ENCODE measurements at regions not wholly inside any gene's neighbourhood (a gene's known extent, or its start where the extent isn't known, plus 50 kb on each side); places are given as distances from the start of the nearest gene placed in this dataset.

DNA sequence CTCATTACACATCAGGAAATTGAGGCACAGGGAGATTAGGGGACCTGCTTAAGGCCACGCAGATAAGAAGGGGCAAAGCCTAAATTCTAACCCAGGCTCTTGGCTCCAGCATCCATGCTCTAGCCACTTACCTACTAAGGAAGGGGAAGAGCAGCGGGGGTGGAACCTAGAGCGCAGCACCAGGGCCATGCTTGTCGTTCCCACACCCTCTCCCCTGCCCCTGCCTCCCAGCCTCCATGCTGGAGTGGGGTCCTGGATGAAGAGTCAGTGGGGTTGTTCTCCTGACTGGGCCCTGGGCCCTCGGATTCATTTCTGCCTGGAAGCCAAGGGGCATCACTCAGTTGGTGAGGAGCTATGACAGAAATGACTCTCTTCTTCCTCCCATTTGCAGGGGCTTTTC lies 133.3 kb downstream of the FOXD2 start:
- intact Hi-C loops (cut with DNase I; ENCODE audit: low total_unique reads) = no loop called here
- H3K27ac ChIP-seq = no peak overlapping the region
- H3K36me3 ChIP-seq (ENCODE audit: low read depth, missing control alignments) = no peaks in the 10 kb centered on the region
- no peaks in the 10 kb centered on the region for H3K9me3 ChIP-seq
- H3K4me1 ChIP-seq = peaks cover 15% of the 10 kb centered on the region
- no peak for TF ChIP-seq POLR2A (IDR thresholded peaks at IDR 0.05)
- TF ChIP-seq, protein P1, sequence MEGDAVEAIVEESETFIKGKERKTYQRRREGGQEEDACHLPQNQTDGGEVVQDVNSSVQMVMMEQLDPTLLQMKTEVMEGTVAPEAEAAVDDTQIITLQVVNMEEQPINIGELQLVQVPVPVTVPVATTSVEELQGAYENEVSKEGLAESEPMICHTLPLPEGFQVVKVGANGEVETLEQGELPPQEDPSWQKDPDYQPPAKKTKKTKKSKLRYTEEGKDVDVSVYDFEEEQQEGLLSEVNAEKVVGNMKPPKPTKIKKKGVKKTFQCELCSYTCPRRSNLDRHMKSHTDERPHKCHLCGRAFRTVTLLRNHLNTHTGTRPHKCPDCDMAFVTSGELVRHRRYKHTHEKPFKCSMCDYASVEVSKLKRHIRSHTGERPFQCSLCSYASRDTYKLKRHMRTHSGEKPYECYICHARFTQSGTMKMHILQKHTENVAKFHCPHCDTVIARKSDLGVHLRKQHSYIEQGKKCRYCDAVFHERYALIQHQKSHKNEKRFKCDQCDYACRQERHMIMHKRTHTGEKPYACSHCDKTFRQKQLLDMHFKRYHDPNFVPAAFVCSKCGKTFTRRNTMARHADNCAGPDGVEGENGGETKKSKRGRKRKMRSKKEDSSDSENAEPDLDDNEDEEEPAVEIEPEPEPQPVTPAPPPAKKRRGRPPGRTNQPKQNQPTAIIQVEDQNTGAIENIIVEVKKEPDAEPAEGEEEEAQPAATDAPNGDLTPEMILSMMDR (IDR thresholded peaks at IDR 0.05) = no peak
- DNase-seq = no peak
- 96 to 97% methylated on average over 5 of the region's 5 CpGs for WGBS, 2 donors
- H3K4me3 ChIP-seq = no peak overlapping the region
- H3K27me3 ChIP-seq = no peaks in the 10 kb centered on the region

DNA sequence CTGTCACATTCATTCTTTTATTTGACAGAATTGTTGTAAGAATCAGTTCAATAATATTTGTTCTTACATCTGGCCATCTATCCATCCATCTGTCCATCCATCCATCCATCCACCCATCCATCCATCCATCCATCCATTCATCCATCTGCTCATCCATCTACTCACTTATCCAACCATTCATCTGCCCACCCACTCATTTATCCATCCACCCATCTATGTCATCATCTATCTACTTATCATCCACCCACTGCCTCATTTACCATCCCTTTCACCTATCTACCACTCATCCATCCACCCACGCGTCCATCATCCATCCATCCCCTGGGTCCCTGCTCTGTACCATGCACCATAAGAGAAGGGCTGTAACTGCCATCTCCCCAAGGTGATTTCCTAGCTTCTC lies 134.1 kb downstream of the FOXD2 start:
- no peak overlapping the region for H3K4me3 ChIP-seq
- no peak for DNase-seq
- intact Hi-C loops (cut with DNase I; ENCODE audit: low total_unique reads) = no loop called here
- no peaks in the 10 kb centered on the region for H3K36me3 ChIP-seq (ENCODE audit: low read depth, missing control alignments)
- no peak for TF ChIP-seq POLR2A (IDR thresholded peaks at IDR 0.05)
- TF ChIP-seq, protein P1 (IDR thresholded peaks at IDR 0.05) = no peak
- WGBS, 2 donors = 92 to 100% methylated on average over 2 of the region's 2 CpGs
- peaks cover 15% of the 10 kb centered on the region for H3K4me1 ChIP-seq
- H3K27ac ChIP-seq = no peak overlapping the region
- no peaks in the 10 kb centered on the region for H3K9me3 ChIP-seq
- no peaks in the 10 kb centered on the region for H3K27me3 ChIP-seq

DNA sequence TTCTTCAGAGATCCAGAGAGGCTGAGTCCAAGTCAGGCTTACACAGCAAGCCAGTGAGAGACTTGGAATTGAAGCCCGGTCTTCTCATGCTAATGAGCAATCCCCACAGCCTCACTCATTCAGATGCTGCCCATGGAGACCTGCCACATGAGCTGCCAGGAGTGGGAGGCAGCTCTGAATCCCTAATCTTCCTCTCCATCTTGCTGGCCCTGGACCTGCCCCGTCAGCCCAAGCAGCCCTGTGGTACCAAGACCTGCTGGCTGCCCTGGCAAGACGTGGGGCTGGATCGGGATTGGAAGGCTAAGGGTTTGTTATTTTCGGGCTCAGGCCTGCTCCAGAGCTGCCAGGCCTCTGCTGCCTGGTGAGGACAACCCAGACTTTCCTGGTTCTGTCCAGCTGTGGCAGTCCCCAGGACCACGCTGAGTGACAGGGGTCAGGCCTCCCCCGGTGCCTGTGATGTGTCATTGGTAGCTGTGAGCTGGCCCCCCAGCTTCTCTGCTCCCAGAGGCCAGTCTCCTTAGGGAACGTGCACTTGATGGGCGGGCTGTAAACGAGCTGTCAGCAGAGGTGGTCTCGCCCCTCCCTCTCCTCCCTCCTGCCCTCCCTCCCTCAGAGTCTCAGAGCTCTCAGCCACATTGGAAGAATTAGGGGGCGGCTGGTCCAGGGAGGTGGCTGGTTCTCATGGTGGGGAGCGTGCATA lies 135.0 kb downstream of the FOXD2 start:
- H3K36me3 ChIP-seq (ENCODE audit: low read depth, missing control alignments) = no peaks in the 10 kb centered on the region
- no peaks in the 10 kb centered on the region for H3K9me3 ChIP-seq
- H3K27me3 ChIP-seq = no peaks in the 10 kb centered on the region
- TF ChIP-seq, protein P1 (IDR thresholded peaks at IDR 0.05) = no peak
- no peak overlapping the region for H3K4me3 ChIP-seq
- H3K4me1 ChIP-seq = peaks cover 18% of the 10 kb centered on the region
- DNase-seq = no peak
- 83 to 100% methylated on average over 4 to 13 of the region's 13 CpGs for WGBS, 2 donors
- no peak overlapping the region for H3K27ac ChIP-seq
- intact Hi-C loops (cut with DNase I; ENCODE audit: low total_unique reads) = no loop called here

DNA sequence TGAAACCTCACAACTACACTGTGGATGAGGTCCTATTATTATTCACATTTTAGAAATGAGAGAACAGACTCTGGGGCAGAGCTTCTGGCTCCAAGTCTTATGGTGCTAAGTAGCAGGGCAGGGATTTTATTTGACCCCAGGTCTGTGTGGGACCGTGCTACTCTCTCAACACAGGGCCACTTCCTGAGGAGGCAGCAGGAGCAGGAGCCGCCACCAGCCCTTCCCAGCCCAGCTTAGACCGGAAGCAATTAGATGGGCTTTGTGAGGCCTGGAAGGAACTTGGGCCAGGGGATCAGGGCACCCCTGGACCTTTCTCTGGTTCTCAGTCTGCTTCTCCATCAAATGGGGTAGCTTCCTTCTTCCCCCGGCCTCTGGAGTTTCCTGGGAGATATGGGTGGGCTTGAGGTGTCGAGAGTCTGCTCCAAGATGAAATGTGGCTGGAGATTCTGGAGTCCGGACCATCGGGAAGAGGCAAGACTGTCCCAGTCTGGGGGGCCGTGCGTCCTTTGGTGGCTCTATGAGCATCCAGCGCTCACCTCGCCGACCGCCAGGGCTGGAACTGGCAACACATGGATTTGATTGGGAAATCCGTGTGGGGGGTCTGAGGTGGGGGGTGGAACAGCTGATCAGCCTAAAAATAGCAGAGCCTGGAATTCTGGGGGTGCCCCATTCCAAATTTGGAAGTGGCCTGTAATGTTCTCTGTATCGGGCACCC lies 136.8 kb downstream of the FOXD2 start:
- no peak for TF ChIP-seq POLR2A (IDR thresholded peaks at IDR 0.05)
- intact Hi-C loops (cut with DNase I; ENCODE audit: low total_unique reads) = no loop called here
- 89 to 96% methylated on average over 4 to 15 of the region's 15 CpGs for WGBS, 2 donors
- H3K36me3 ChIP-seq (ENCODE audit: low read depth, missing control alignments) = no peaks in the 10 kb centered on the region
- no peaks in the 10 kb centered on the region for H3K9me3 ChIP-seq
- no peaks in the 10 kb centered on the region for H3K27me3 ChIP-seq
- H3K4me3 ChIP-seq = no peak overlapping the region
- no peak for DNase-seq
- H3K4me1 ChIP-seq = peaks cover 23% of the 10 kb centered on the region
- no peak overlapping the region for H3K27ac ChIP-seq

DNA sequence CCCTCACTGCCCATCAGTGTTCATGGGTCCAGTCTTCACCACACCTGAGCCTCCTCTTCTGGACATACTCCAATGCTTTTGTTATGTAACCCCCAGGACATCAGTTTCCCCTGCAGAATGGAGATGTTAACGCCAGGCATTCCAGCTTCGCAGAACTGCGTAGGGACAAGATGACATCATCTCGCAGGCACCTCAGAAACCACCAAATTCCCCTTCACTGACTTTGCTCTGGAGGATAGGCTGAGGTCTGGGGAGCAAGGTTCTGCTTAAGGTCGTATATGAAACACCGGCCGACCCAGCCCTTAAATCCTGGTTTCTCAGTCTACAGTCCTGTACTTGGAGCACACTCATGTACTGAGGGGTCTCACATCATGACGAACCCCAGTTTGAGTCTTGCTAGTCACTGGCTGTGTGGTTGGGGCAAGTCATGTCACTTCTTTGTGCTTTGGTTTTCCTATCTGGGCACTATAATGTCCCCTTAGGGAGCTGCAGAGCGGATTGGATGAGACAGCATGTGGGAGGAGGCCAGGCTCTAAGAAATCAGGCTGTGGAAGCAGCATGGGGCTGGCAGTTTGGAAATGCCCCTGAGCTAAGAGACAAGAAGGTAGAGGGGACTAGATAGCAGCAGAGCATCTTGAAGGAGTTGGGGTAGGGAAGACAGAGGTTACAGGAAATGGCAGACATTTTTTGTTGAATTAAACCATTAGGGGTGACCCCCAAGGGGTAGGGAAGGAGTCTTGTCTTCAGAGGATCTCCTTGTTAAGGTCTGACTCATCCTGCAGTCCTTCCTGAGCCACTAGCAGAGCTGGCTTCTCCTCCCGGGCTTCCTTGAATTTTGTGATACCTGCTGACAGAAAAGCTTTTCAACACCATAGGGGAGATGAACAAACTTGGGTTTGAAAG lies 138.3 kb downstream of the FOXD2 start:
- Histone ChIP-seq H3K27me3 (no peaks in the 10 kb centered on the region), H3K36me3 (ENCODE audit: low read depth, missing control alignments) (no peaks in the 10 kb centered on the region), H3K27ac (no peak overlapping the region), H3K4me3 (no peak overlapping the region), H3K4me1 (peaks cover 15% of the 10 kb centered on the region), H3K9me3 (no peaks in the 10 kb centered on the region)
- DNase-seq = no peak
- intact Hi-C loops (cut with DNase I; ENCODE audit: low total_unique reads) = no loop called here
- 91 to 97% methylated on average over 10 of the region's 10 CpGs for WGBS, 2 donors
- TF ChIP-seq, protein P1 (IDR thresholded peaks at IDR 0.05) = no peak
- TF ChIP-seq POLR2A (IDR thresholded peaks at IDR 0.05) = no peak
